CD14-positive monocyte (primary cell): ENCODE measurements at regions not wholly inside any gene's neighbourhood (a gene's known extent, or its start where the extent isn't known, plus 50 kb on each side); places are given as distances from the start of the nearest gene placed in this dataset.

Experiments used
- DNase-seq, 3 donors: peaks; one replicate each; pipeline ENCODE4 v3.0.0-alpha.2; 2011 to 2022
- H2AFZ ChIP-seq: 2 replicates; pipeline ENCODE4 v1.6.0; 2012; ENCODE audit warnings: mild to moderate bottlenecking, low read depth, low read length, inconsistent platforms; ENCODE audit not compliant: insufficient read depth, poor library complexity, severe bottlenecking
- H3K27ac ChIP-seq, 2 donors: 1 replicate in 1 of 2; 2 replicates in 1 of 2; pipeline ENCODE4 v1.5.1; 2012 to 2013; ENCODE audit warnings: low read length in 2 of 2, control low read depth in 1 of 2, inconsistent platforms in 1 of 2, low read depth in 1 of 2, mild to moderate bottlenecking in 1 of 2
- H3K27me3 ChIP-seq, 2 donors: one replicate each; pipeline versions ENCODE4 v1.6.0 to v1.6.1; 2011 to 2013; ENCODE audit warnings: low read length in 2 of 2; ENCODE audit not compliant: control insufficient read depth in 2 of 2, insufficient read depth in 2 of 2
- H3K36me3 ChIP-seq, 2 donors: replicated peaks in 1 of 2; 1 replicate in 1 of 2; 2 replicates in 1 of 2; pipeline versions ENCODE4 v1.5.1 to v1.6.1; 2012 to 2013; ENCODE audit warnings: low read length in 2 of 2, control low read depth in 1 of 2, inconsistent platforms in 1 of 2, mild to moderate bottlenecking in 1 of 2; ENCODE audit not compliant: insufficient read depth in 2 of 2, control insufficient read depth in 1 of 2
- H3K4me1 ChIP-seq, 2 donors: 1 replicate in 1 of 2; 2 replicates in 1 of 2; pipeline versions ENCODE4 v1.5.1 to v1.6.1; 2012 to 2013; ENCODE audit warnings: low read length in 2 of 2, control low read depth in 1 of 2, inconsistent platforms in 1 of 2, mild to moderate bottlenecking in 1 of 2, moderate library complexity in 1 of 2; ENCODE audit not compliant: insufficient read depth in 2 of 2, control insufficient read depth in 1 of 2
- H3K4me2 ChIP-seq: replicated peaks from 2 replicates; pipeline ENCODE3; 2012; ENCODE audit warnings: low read length, moderate library complexity, mild to moderate bottlenecking; ENCODE audit not compliant: poor library complexity, severe bottlenecking; ENCODE audit errors: extremely low read depth
- H3K4me3 ChIP-seq, 3 experiments: fragments of 200-600 bp in 1 of 3; sonication (generic) in 1 of 3; replicated peaks in 1 of 3; 1 replicate in 2 of 3; 2 replicates in 1 of 3; pipeline ENCODE4 v1.5.1; 2011 to 2013; ENCODE audit warnings: low read length in 3 of 3, mild to moderate bottlenecking in 3 of 3, control low read depth in 2 of 3, low read depth in 2 of 3, inconsistent platforms in 1 of 3, moderate library complexity in 1 of 3
- H3K79me2 ChIP-seq: 2 replicates; pipeline ENCODE4 v1.6.0; 2012; ENCODE audit warnings: mild to moderate bottlenecking, control low read depth, inconsistent platforms, low read length, moderate library complexity; ENCODE audit not compliant: insufficient read depth
- H3K9ac ChIP-seq: 2 replicates; pipeline ENCODE4 v1.6.0; 2017; ENCODE audit warnings: low read length, mild to moderate bottlenecking; ENCODE audit not compliant: insufficient read depth, poor library complexity, severe bottlenecking
- H3K9me3 ChIP-seq, 2 donors: replicated peaks in 1 of 2; 1 replicate in 1 of 2; 2 replicates in 1 of 2; pipeline versions ENCODE4 v1.5.1 to v1.6.1; 2012 to 2013; ENCODE audit warnings: low read length in 2 of 2, control low read depth in 1 of 2; ENCODE audit not compliant: control insufficient read depth in 1 of 2, insufficient read depth in 1 of 2
- H4K20me1 ChIP-seq: 2 replicates; pipeline ENCODE4 v1.6.0; 2012; ENCODE audit warnings: mild to moderate bottlenecking, low read length, control low read depth, moderate library complexity; ENCODE audit not compliant: insufficient read depth
- H3K27ac Mint-ChIP-seq, 7 donors: one replicate each; pipeline ENCODE4 v1.8.0; 2020; ENCODE audit warnings: mild to moderate bottlenecking in 7 of 7, mixed read lengths in 7 of 7, moderate library complexity in 6 of 7, inconsistent platforms in 2 of 7
- H3K27me3 Mint-ChIP-seq, 3 donors: one replicate each; pipeline ENCODE4 v1.8.0; 2021 to 2022; ENCODE audit warnings: low read depth in 3 of 3, mild to moderate bottlenecking in 3 of 3, mixed read lengths in 3 of 3, moderate library complexity in 3 of 3, inconsistent platforms in 1 of 3
- H3K36me3 Mint-ChIP-seq, 2 donors: one replicate each; pipeline ENCODE4 v1.8.0; 2020; ENCODE audit warnings: mixed read lengths in 2 of 2, inconsistent platforms in 1 of 2, mild to moderate bottlenecking in 1 of 2
- H3K4me1 Mint-ChIP-seq: one replicate; pipeline ENCODE4 v1.8.0; 2020; ENCODE audit warnings: mild to moderate bottlenecking, mixed read lengths
- H3K4me3 Mint-ChIP-seq, 2 donors: one replicate each; pipeline ENCODE4 v1.8.0; 2020; ENCODE audit warnings: mild to moderate bottlenecking in 2 of 2, mixed read lengths in 2 of 2, moderate library complexity in 1 of 2
- H3K9me3 Mint-ChIP-seq, 7 donors: one replicate each; pipeline ENCODE4 v1.8.0; 2020 to 2022; ENCODE audit warnings: mixed read lengths in 7 of 7, mild to moderate bottlenecking in 6 of 7, moderate library complexity in 6 of 7, inconsistent platforms in 2 of 7
- CTCF ChIP-seq: fragments of 200-600 bp; IDR thresholded peaks from one replicate; pipeline ENCODE4 v1.8.0; 2022; ENCODE audit warnings: antibody characterized with exemption, mild to moderate bottlenecking
- WGBS: methylation state at CpG from one replicate; pipeline ENCODE4 v1.1.5; 2013; ENCODE audit warnings: missing lambda C conversion rate; ENCODE audit not compliant: insufficient coverage; 5-methylcytosine and 5-hydroxymethylcytosine counted together
- intact Hi-C, 2 donors: fragments of 100-400 bp; cut with micrococcal nuclease; formaldehyde crosslinking; loops; one replicate each; pipeline versions ENCODE4 v1.15.0 to v1.15.1; 2023

- H3K9ac ChIP-seq, result no peak overlapping the region
- no peaks in the 10 kb centered on the region for H3K36me3 ChIP-seq
- H2AFZ ChIP-seq, result no peak overlapping the region
- no peak for TF ChIP-seq CTCF
- H3K27me3 ChIP-seq, result no peaks in the 10 kb centered on the region
- no peak overlapping the region for H3K27ac ChIP-seq
- DNase-seq, result no peak
- no peak overlapping the region for H3K4me3 ChIP-seq
- Mint-ChIP-seq H3K27me3 (peaks cover 2% of the 10 kb centered on the region in 3 donors), H3K9me3 (peaks cover 2 to 20% (median 10%) of the 10 kb centered on the region in 7 donors), H3K4me1 (no peaks in the 10 kb centered on the region), H3K4me3 (no peak overlapping the region), H3K27ac (no peak overlapping the region), H3K36me3 (no peaks in the 10 kb centered on the region)
- peaks cover 5 to 13% of the 10 kb centered on the region in 2 donors for H3K9me3 ChIP-seq
- WGBS, result no CpG with 5 or more reads among the region's 1 CpG
- no peaks in the 10 kb centered on the region for H3K79me2 ChIP-seq
- H3K4me2 ChIP-seq, result no peak overlapping the region
- no peaks in the 10 kb centered on the region for H3K4me1 ChIP-seq
- intact Hi-C loops, result no loop called here
- no peaks in the 10 kb centered on the region for H4K20me1 ChIP-seq
Measured at GRCh38 chrX:56932653-56933339, 62.5 kb downstream of the SPIN3 start.

- no peaks in the 10 kb centered on the region for H3K36me3 ChIP-seq
- Mint-ChIP-seq H3K9me3 (peaks cover 4 to 20% (median 9%) of the 10 kb centered on the region in 7 donors), H3K27me3 (peaks cover 2 to 5% (median 2%) of the 10 kb centered on the region in 3 donors), H3K4me3 (no peak overlapping the region), H3K4me1 (no peaks in the 10 kb centered on the region), H3K27ac (no peak overlapping the region), H3K36me3 (no peaks in the 10 kb centered on the region)
- intact Hi-C loops, result no loop called here
- peaks cover 9 to 13% of the 10 kb centered on the region in 2 donors for H3K9me3 ChIP-seq
- H3K4me3 ChIP-seq, result no peak overlapping the region
- no peak for DNase-seq
- H3K9ac ChIP-seq, result no peak overlapping the region
- H3K4me2 ChIP-seq, result no peak overlapping the region
- no peaks in the 10 kb centered on the region for H4K20me1 ChIP-seq
- no CpG with 5 or more reads among the region's 1 CpG for WGBS
- H3K27me3 ChIP-seq, result no peaks in the 10 kb centered on the region
- no peaks in the 10 kb centered on the region for H3K4me1 ChIP-seq
- no peak overlapping the region for H3K27ac ChIP-seq
- no peak overlapping the region for H2AFZ ChIP-seq
- no peak for TF ChIP-seq CTCF
- H3K79me2 ChIP-seq, result no peaks in the 10 kb centered on the region
Measured at GRCh38 chrX:56932106-56932505, 63.2 kb downstream of the SPIN3 start.
